ENCODE measurements at regions not wholly inside any gene's neighbourhood (a gene's known extent, or its start where the extent isn't known, plus 50 kb on each side); places are given as distances from the start of the nearest gene placed in this dataset.

GRCh38 chr5:27535031-27535557, 496.7 kb upstream of the CDH9 start:
- Histone ChIP-seq H3F3A (replicated peaks; ENCODE audit: insufficient read depth) (no peaks in the 10 kb centered on the region), H3K27ac (ENCODE audit: low read depth in 2 of 2, low read length in 1 of 2) (no peak overlapping the region), H2AFZ (ENCODE audit: low read depth) (no peak overlapping the region), H3K36me3 (replicated peaks in 1 of 2; ENCODE audit: control insufficient read depth in 1 of 2, insufficient read depth in 2 of 2, low read length in 1 of 2) (no peaks in the 10 kb centered on the region), H3K27me3 (ENCODE audit: insufficient read depth) (no peaks in the 10 kb centered on the region), H3K9ac (no peak overlapping the region), H3K4me1 (ENCODE audit: control insufficient read depth in 1 of 2, insufficient read depth in 2 of 2, low read depth in 1 of 2, low read length in 1 of 2) (no peaks in the 10 kb centered on the region), H3K4me2 (no peak overlapping the region), H3K79me2 (ENCODE audit: insufficient read depth) (no peaks in the 10 kb centered on the region), H3K9me2 (no peaks in the 10 kb centered on the region), H4K20me1 (ENCODE audit: insufficient read depth) (no peaks in the 10 kb centered on the region), H3K9me3 (no peaks in the 10 kb centered on the region), H3K4me3 (ENCODE audit: low read depth in 2 of 2, low read length in 1 of 2) (no peak overlapping the region)
- no peak for DNase-seq
- ChIA-PET POLR2A (no interaction called here), CTCF (interaction anchor here (0.7 kb wide), 1 partner anchor 289 kb away, joined by 3 read pairs; no protein-coding TSS in a partner anchor)
- TF ChIP-seq RCOR1 (IDR thresholded peaks at IDR 0.05; ENCODE audit: low read length) (no peak), YY1 (IDR thresholded peaks at IDR 0.05; ENCODE audit: low read depth) (no peak), RXRA (IDR thresholded peaks at IDR 0.05; ENCODE audit: borderline replicate concordance, low read depth) (no peak), JUND (IDR thresholded peaks at IDR 0.05) (no peak), SMC3 (IDR thresholded peaks at IDR 0.05; ENCODE audit: low read depth, low read length) (no peak), EZH2phosphoT487 (IDR thresholded peaks at IDR 0.05; ENCODE audit: borderline replicate concordance, low read depth) (no peak), RFX5 (IDR thresholded peaks at IDR 0.05; ENCODE audit: low read length) (no peak), FOXJ3 (CRISPR knock-in tag; IDR thresholded peaks at IDR 0.05) (no peak), EP300 (IDR thresholded peaks at IDR 0.05; ENCODE audit: borderline replicate concordance in 1 of 2, low read depth in 1 of 2, low read length in 1 of 2) (no peak), TCF12 (IDR thresholded peaks at IDR 0.05) (no peak), MXI1 (IDR thresholded peaks at IDR 0.05; ENCODE audit: low read depth, low read length) (no peak)
- TF ChIP-seq, protein P1, sequence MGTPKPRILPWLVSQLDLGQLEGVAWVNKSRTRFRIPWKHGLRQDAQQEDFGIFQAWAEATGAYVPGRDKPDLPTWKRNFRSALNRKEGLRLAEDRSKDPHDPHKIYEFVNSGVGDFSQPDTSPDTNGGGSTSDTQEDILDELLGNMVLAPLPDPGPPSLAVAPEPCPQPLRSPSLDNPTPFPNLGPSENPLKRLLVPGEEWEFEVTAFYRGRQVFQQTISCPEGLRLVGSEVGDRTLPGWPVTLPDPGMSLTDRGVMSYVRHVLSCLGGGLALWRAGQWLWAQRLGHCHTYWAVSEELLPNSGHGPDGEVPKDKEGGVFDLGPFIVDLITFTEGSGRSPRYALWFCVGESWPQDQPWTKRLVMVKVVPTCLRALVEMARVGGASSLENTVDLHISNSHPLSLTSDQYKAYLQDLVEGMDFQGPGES (IDR thresholded peaks at IDR 0.05; ENCODE audit: low read depth, low read length), result no peak
- TF ChIP-seq, protein P2, sequence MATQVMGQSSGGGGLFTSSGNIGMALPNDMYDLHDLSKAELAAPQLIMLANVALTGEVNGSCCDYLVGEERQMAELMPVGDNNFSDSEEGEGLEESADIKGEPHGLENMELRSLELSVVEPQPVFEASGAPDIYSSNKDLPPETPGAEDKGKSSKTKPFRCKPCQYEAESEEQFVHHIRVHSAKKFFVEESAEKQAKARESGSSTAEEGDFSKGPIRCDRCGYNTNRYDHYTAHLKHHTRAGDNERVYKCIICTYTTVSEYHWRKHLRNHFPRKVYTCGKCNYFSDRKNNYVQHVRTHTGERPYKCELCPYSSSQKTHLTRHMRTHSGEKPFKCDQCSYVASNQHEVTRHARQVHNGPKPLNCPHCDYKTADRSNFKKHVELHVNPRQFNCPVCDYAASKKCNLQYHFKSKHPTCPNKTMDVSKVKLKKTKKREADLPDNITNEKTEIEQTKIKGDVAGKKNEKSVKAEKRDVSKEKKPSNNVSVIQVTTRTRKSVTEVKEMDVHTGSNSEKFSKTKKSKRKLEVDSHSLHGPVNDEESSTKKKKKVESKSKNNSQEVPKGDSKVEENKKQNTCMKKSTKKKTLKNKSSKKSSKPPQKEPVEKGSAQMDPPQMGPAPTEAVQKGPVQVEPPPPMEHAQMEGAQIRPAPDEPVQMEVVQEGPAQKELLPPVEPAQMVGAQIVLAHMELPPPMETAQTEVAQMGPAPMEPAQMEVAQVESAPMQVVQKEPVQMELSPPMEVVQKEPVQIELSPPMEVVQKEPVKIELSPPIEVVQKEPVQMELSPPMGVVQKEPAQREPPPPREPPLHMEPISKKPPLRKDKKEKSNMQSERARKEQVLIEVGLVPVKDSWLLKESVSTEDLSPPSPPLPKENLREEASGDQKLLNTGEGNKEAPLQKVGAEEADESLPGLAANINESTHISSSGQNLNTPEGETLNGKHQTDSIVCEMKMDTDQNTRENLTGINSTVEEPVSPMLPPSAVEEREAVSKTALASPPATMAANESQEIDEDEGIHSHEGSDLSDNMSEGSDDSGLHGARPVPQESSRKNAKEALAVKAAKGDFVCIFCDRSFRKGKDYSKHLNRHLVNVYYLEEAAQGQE (IDR thresholded peaks at IDR 0.05; ENCODE audit: low read depth, low read length), result no peak

- ChIA-PET POLR2A (no interaction called here), CTCF (no interaction called here)
- Histone ChIP-seq H3K79me2 (ENCODE audit: insufficient read depth) (no peaks in the 10 kb centered on the region), H3K9me2 (no peaks in the 10 kb centered on the region), H3K4me1 (ENCODE audit: control insufficient read depth in 1 of 2, insufficient read depth in 2 of 2, low read depth in 1 of 2, low read length in 1 of 2) (no peaks in the 10 kb centered on the region), H3K27me3 (ENCODE audit: insufficient read depth) (no peaks in the 10 kb centered on the region), H2AFZ (ENCODE audit: low read depth) (no peak overlapping the region), H3K4me2 (no peak overlapping the region), H3K4me3 (ENCODE audit: low read depth in 2 of 2, low read length in 1 of 2) (no peak overlapping the region), H3K9ac (no peak overlapping the region), H3K36me3 (replicated peaks in 1 of 2; ENCODE audit: control insufficient read depth in 1 of 2, insufficient read depth in 2 of 2, low read length in 1 of 2) (no peaks in the 10 kb centered on the region), H3K9me3 (no peaks in the 10 kb centered on the region), H4K20me1 (ENCODE audit: insufficient read depth) (no peaks in the 10 kb centered on the region), H3K27ac (ENCODE audit: low read depth in 2 of 2, low read length in 1 of 2) (no peak overlapping the region), H3F3A (replicated peaks; ENCODE audit: insufficient read depth) (no peaks in the 10 kb centered on the region)
- DNase-seq, result no peak
- no peak for TF ChIP-seq USF1 (IDR thresholded peaks at IDR 0.05; ENCODE audit: borderline replicate concordance, low read depth)
- no peak for TF ChIP-seq NRF1 (IDR thresholded peaks at IDR 0.05; ENCODE audit: low read depth, low read length)
- TF ChIP-seq, protein P3, sequence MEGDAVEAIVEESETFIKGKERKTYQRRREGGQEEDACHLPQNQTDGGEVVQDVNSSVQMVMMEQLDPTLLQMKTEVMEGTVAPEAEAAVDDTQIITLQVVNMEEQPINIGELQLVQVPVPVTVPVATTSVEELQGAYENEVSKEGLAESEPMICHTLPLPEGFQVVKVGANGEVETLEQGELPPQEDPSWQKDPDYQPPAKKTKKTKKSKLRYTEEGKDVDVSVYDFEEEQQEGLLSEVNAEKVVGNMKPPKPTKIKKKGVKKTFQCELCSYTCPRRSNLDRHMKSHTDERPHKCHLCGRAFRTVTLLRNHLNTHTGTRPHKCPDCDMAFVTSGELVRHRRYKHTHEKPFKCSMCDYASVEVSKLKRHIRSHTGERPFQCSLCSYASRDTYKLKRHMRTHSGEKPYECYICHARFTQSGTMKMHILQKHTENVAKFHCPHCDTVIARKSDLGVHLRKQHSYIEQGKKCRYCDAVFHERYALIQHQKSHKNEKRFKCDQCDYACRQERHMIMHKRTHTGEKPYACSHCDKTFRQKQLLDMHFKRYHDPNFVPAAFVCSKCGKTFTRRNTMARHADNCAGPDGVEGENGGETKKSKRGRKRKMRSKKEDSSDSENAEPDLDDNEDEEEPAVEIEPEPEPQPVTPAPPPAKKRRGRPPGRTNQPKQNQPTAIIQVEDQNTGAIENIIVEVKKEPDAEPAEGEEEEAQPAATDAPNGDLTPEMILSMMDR (IDR thresholded peaks at IDR 0.05), result no peak
- no peak for TF ChIP-seq TAF1 (IDR thresholded peaks at IDR 0.05; ENCODE audit: borderline replicate concordance, low read depth, low read length)
- TF ChIP-seq MEF2A (IDR thresholded peaks at IDR 0.05; ENCODE audit: borderline replicate concordance, low read depth), result no peak
- TF ChIP-seq EP300 (IDR thresholded peaks at IDR 0.05; ENCODE audit: borderline replicate concordance in 1 of 2, low read depth in 1 of 2, low read length in 1 of 2), result no peak
- TF ChIP-seq GATA2 (CRISPR knock-in tag; IDR thresholded peaks at IDR 0.05), result no peak
- WGBS (ENCODE audit: low lambda C conversion rate), result 0% methylated on average over 1 of the region's 1 CpG
Observed at GRCh38 chr5:27532305-27532704, 493.9 kb upstream of the CDH9 start.

Measured in SK-N-SH (cell line).